Upper lobe of left lung (tissue), 6 donors: ENCODE measurements at regions not wholly inside any gene's neighbourhood (a gene's known extent, or its start where the extent isn't known, plus 50 kb on each side); places are given as distances from the start of the nearest gene placed in this dataset.
"Not testable (repeated sequence)": the region's sequence is repeated elsewhere in the genome, so short reads cannot be mapped to it uniquely, and the experiment has no call there.

ENCODE experiments used
- ATAC-seq, 2 donors: fragments of 200-7000 bp; cut with Tn5 transposase; one replicate each; pipeline ENCODE4 v1.9.1; 2022; ENCODE audit warnings: mild to moderate bottlenecking in 2 of 2, moderate library complexity in 2 of 2; ENCODE audit not compliant: low FRiP score in 2 of 2
- DNase-seq, 2 donors: peaks; one replicate each; pipeline ENCODE4 v3.0.0-alpha.2; 2019 to 2020
- H3K27ac ChIP-seq, 4 donors: fragments of 200-600 bp; sonication (generic); one replicate each; pipeline ENCODE4 v1.5.1; 2016 to 2019
- H3K27me3 ChIP-seq, 4 donors: fragments of 200-600 bp; sonication (generic); one replicate each; pipeline ENCODE4 v1.5.1; 2017 to 2019
- H3K36me3 ChIP-seq, 4 donors: fragments of 200-600 bp; sonication (generic); one replicate each; pipeline ENCODE4 v1.5.1; 2016 to 2019
- H3K4me1 ChIP-seq, 4 donors: fragments of 200-600 bp; sonication (generic); one replicate each; pipeline ENCODE4 v1.5.1; 2018 to 2019
- H3K4me3 ChIP-seq, 4 donors: fragments of 200-600 bp; sonication (generic); one replicate each; pipeline ENCODE4 v1.5.1; 2017 to 2019; ENCODE audit warnings: mild to moderate bottlenecking in 2 of 4, moderate library complexity in 1 of 4
- H3K9me3 ChIP-seq, 4 donors: fragments of 200-600 bp; sonication (generic); one replicate each; pipeline ENCODE4 v1.5.1; 2018 to 2019
- EP300 ChIP-seq, 4 donors: sonication (generic); formaldehyde crosslinking; IDR thresholded peaks; one replicate each; pipeline ENCODE4 v1.5.1; 2017; ENCODE audit warnings: antibody characterized with exemption in 4 of 4, control low read depth in 2 of 4
- POLR2A ChIP-seq, 4 donors: fragments of 450-650 bp; IDR thresholded peaks; one replicate each; pipeline ENCODE4 v1.5.1; 2016 to 2017; ENCODE audit warnings: antibody characterized with exemption in 4 of 4, mild to moderate bottlenecking in 2 of 4
- POLR2AphosphoS5 ChIP-seq, 2 donors: sonication (generic); formaldehyde crosslinking; IDR thresholded peaks; one replicate each; pipeline ENCODE4 v1.5.1; 2017; ENCODE audit warnings: antibody characterized with exemption in 2 of 2
- WGBS, 2 donors: methylation state at CpG; one replicate each; pipeline ENCODE4 v1.1.5; 2017 to 2018; 5-methylcytosine and 5-hydroxymethylcytosine counted together
- TF ChIP-seq, protein P1 (sequence below), 6 experiments: fragments of 450-650 bp in 4 of 6; fragments of 200-600 bp in 2 of 6; sonication (generic) in 2 of 6; IDR thresholded peaks; one replicate each; pipeline ENCODE4 v1.5.1; 2016 to 2019; ENCODE audit warnings: antibody characterized with exemption in 6 of 6
- donor health status: DM: no; HTN: no; CAD: no; lungs with moderate emphysema.
- donor health status: DM: no; HTN: yes; CAD: no; lungs with severe emphysema.

DNA sequence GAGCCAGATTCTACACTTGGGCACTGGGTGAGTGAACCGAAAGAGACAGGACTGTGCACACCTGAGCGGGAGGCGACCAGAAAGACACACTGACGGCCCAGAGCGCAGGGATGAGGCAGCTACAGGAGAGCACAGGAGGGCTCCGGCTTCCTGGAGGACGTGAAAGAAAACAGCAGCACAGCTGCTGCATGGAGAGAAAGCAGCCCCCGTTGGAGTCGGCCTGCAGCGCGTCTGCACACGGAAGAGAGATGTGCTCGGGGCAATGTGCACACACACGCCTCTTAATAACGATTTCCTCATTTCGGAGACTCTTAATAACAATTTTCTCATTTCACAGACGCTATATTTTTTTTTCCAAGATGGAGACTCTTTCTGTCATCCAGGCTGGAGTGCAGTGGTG, 160.4 kb downstream of the CTTN start:
- Histone ChIP-seq H3K27me3 (no peaks in the 10 kb centered on the region), H3K27ac (no peak overlapping the region), H3K36me3 (no peaks in the 10 kb centered on the region), H3K4me3 (no peak overlapping the region), H3K9me3 (no peaks in the 10 kb centered on the region), H3K4me1 (no peaks in the 10 kb centered on the region)
- WGBS, 2 donors: 85 to 87% methylated on average over 17 of the region's 17 CpGs
- no peak for TF ChIP-seq POLR2A (IDR thresholded peaks at IDR 0.05)
- no peak for TF ChIP-seq POLR2AphosphoS5 (IDR thresholded peaks at IDR 0.05)
- TF ChIP-seq EP300 (IDR thresholded peaks at IDR 0.05): no peak
- TF ChIP-seq, protein P1, sequence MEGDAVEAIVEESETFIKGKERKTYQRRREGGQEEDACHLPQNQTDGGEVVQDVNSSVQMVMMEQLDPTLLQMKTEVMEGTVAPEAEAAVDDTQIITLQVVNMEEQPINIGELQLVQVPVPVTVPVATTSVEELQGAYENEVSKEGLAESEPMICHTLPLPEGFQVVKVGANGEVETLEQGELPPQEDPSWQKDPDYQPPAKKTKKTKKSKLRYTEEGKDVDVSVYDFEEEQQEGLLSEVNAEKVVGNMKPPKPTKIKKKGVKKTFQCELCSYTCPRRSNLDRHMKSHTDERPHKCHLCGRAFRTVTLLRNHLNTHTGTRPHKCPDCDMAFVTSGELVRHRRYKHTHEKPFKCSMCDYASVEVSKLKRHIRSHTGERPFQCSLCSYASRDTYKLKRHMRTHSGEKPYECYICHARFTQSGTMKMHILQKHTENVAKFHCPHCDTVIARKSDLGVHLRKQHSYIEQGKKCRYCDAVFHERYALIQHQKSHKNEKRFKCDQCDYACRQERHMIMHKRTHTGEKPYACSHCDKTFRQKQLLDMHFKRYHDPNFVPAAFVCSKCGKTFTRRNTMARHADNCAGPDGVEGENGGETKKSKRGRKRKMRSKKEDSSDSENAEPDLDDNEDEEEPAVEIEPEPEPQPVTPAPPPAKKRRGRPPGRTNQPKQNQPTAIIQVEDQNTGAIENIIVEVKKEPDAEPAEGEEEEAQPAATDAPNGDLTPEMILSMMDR (IDR thresholded peaks at IDR 0.05): no peak
- ATAC-seq: no peak
- peak in 1 of 2 donors; percentile 43 for DNase-seq

DNA sequence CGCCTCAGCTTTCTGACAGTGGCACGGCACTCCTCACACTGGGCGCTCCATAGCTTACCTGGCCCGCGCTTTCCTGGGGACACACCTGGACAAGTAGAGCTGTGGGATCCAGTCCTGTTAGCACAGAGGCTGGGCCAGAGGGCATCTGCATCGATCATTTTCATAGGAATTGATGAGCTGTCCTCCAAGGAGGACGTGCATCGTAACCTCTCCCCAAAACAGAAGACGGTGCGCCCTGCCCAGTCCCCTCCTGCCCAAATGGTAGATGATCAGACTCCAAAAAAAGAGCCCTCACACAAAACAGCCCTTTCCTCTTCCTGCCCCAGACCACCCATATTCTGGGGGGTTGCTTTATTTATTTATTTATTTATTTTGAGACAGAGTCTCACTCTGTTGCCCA, 161.2 kb downstream of the CTTN start:
- H3K4me3 ChIP-seq: no peak overlapping the region
- WGBS, 2 donors: 87 to 89% methylated on average over 10 of the region's 10 CpGs

DNA sequence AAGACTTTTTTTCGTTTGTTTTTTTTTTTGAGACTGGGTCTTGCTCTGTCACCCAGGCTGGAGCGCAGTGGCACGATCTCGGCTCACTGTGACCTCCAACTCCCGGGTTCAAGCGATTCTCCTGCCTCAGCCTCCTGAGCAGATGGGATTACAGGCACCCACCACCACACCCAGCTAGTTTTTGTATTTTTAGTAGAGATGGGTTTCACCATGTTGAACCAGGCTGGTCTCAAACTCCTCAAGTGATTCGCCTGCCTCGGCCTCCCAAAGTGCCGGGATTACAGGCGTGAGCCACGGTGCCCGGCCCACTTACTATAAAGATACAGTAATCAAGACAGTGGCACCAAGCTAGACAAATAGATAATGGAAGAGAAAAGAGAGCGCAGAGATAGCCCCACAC, 162.3 kb downstream of the CTTN start:
- H3K4me3 ChIP-seq, H3K4me1 ChIP-seq, DNase-seq, H3K27ac ChIP-seq, H3K36me3 ChIP-seq, ATAC-seq, H3K9me3 ChIP-seq, H3K27me3 ChIP-seq: not testable (repeated sequence)
- 91 to 94% methylated on average over 13 of the region's 13 CpGs for WGBS, 2 donors

More for the DNA sequence above, 161.2 kb downstream of the CTTN start:
- TF ChIP-seq, protein P1 (IDR thresholded peaks at IDR 0.05): no peak
- TF ChIP-seq POLR2A (IDR thresholded peaks at IDR 0.05): no peak
- TF ChIP-seq POLR2AphosphoS5 (IDR thresholded peaks at IDR 0.05): no peak
- TF ChIP-seq EP300 (IDR thresholded peaks at IDR 0.05): no peak
- Histone ChIP-seq H3K9me3 (no peaks in the 10 kb centered on the region), H3K27me3 (no peaks in the 10 kb centered on the region), H3K27ac (no peak overlapping the region), H3K4me1 (no peaks in the 10 kb centered on the region), H3K36me3 (no peaks in the 10 kb centered on the region)
- DNase-seq (no peak), ATAC-seq (no peak)

DNA sequence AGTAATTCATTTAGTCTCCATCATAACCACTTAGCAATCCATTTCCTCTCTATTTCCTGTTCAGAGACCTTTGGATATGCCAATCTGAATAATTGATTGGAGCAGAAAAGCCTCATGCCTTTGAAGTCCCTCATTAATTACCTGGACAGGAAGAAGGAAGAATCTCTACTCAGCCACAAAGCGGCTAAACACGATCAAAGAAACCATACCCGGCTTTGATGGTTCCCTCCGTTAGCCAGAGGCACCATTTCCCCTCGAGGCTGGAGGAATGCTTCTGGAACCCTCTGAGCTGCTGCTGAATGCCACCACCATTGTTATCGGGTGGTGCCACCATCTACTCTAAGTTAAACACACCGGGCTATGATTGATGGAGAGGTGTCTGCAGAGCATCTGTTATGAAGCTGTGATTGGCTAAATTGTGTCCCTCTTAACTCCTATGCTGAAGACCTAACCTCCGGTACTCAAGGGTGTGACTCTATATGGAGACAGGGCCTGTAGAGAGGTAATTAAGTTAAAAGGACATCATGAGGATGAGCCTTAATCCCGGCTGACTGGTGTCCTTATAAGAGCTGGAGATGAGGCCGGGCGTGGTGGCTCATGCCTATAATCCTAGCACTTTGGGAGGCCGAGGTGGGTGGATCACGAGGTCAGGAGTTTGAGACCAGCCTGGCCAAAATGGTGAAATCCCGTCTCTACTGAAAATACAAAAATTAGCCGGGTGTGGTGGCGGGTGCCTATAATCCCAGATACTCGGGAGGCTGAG, 168.6 kb downstream of the CTTN start:
- 76 to 82% methylated on average over 15 to 17 of the region's 17 CpGs for WGBS, 2 donors

DNA sequence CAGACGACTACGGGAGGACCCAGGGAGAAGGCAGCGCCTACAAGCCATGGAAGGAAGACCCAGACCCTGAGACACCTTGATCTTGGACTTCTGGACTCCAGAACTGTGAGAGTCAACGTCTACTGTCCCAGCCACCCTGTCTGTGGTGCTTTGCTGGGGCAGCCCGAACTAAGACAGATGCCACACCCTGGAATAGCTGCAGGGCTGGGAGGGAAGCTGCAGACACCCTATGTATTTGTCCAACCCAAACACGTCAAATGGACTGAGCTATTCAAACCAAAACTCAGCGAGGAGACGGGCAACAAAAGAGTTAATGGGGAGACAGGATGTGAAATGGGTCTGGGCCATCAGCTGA, 169.3 kb downstream of the CTTN start:
- Histone ChIP-seq H3K36me3 (no peaks in the 10 kb centered on the region), H3K4me3 (peak overlapping the region in 3 of 4 donors; percentile 31 to 48 (median 45)), H3K4me1 (peaks cover 8 to 18% (median 17%) of the 10 kb centered on the region in 4 donors), H3K27ac (peak overlapping the region in 3 of 4 donors; percentile 72 to 76 (median 75)), H3K9me3 (no peaks in the 10 kb centered on the region), H3K27me3 (no peaks in the 10 kb centered on the region)
- WGBS, 2 donors: 48 to 66% methylated on average over 8 of the region's 8 CpGs
- DNase-seq (no peak), ATAC-seq (no peak)
- TF ChIP-seq POLR2A (IDR thresholded peaks at IDR 0.05): no peak
- no peak for TF ChIP-seq POLR2AphosphoS5 (IDR thresholded peaks at IDR 0.05)
- TF ChIP-seq, protein P1 (IDR thresholded peaks at IDR 0.05): no peak
- TF ChIP-seq EP300 (IDR thresholded peaks at IDR 0.05): no peak

More for the DNA sequence above, 168.6 kb downstream of the CTTN start:
- no peaks in the 10 kb centered on the region for H3K36me3 ChIP-seq
- TF ChIP-seq EP300 (IDR thresholded peaks at IDR 0.05): no peak
- TF ChIP-seq POLR2AphosphoS5 (IDR thresholded peaks at IDR 0.05): no peak
- TF ChIP-seq, protein P1 (IDR thresholded peaks at IDR 0.05): no peak
- no peak for TF ChIP-seq POLR2A (IDR thresholded peaks at IDR 0.05)
- H3K4me3 ChIP-seq: no peak overlapping the region
- H3K27ac ChIP-seq: peak overlapping the region in 2 of 4 donors; percentile 72 to 76
- DNase-seq (no peak), ATAC-seq (no peak)
- H3K27me3 ChIP-seq: no peaks in the 10 kb centered on the region
- no peaks in the 10 kb centered on the region for H3K9me3 ChIP-seq
- H3K4me1 ChIP-seq: peaks cover 8 to 18% (median 17%) of the 10 kb centered on the region in 4 donors
